BE2C (cell line): ENCODE measurements at regions not wholly inside any gene's neighbourhood (a gene's known extent, or its start where the extent isn't known, plus 50 kb on each side); places are given as distances from the start of the nearest gene placed in this dataset.

Experiments
- DNase-seq: peaks from one replicate; pipeline ENCODE4 v3.0.0-alpha.2; 2020
- H3K27me3 ChIP-seq: fragments of 250-450 bp; sonication (Bioruptor Pico); 2 replicates; pipeline ENCODE4 v1.5.1; 2020; ENCODE audit warnings: mild to moderate bottlenecking
- H3K36me3 ChIP-seq: fragments of 250-450 bp; sonication (Bioruptor Pico); 2 replicates; pipeline ENCODE4 v1.5.1; 2020; ENCODE audit warnings: mild to moderate bottlenecking
- H3K4me1 ChIP-seq: fragments of 250-450 bp; sonication (Bioruptor Pico); 2 replicates; pipeline ENCODE4 v1.5.1; 2020
- H3K4me3 ChIP-seq: 2 replicates; pipeline ENCODE4 v1.5.1; 2011; ENCODE audit warnings: low read depth, low read length
- H3K9me3 ChIP-seq: fragments of 250-450 bp; sonication (Bioruptor Pico); 2 replicates; pipeline ENCODE4 v1.5.1; 2020
- CTCF ChIP-seq: IDR thresholded peaks from 2 replicates; pipeline ENCODE4 v1.5.1; 2012; ENCODE audit warnings: mild to moderate bottlenecking, low read depth, low read length

- no peak overlapping the region for H3K4me3 ChIP-seq
- no peak for TF ChIP-seq CTCF
- H3K9me3 ChIP-seq: no peaks in the 10 kb centered on the region
- H3K36me3 ChIP-seq: no peaks in the 10 kb centered on the region
- no peaks in the 10 kb centered on the region for H3K4me1 ChIP-seq
- DNase-seq: no peak
- H3K27me3 ChIP-seq: no peaks in the 10 kb centered on the region
Observed at GRCh38 chr3:87363721-87364120, 87.3 kb upstream of the POU1F1 start.

- no peaks in the 10 kb centered on the region for H3K36me3 ChIP-seq
- H3K27me3 ChIP-seq: peaks cover 3% of the 10 kb centered on the region; the same call in 1 of the 2 replicates
- no peaks in the 10 kb centered on the region for H3K4me1 ChIP-seq
- no peak for DNase-seq
- H3K9me3 ChIP-seq: no peaks in the 10 kb centered on the region
- H3K4me3 ChIP-seq: no peak overlapping the region
- no peak for TF ChIP-seq CTCF
Observed at GRCh38 chr3:87361956-87362355, 85.6 kb upstream of the POU1F1 start.

DNA sequence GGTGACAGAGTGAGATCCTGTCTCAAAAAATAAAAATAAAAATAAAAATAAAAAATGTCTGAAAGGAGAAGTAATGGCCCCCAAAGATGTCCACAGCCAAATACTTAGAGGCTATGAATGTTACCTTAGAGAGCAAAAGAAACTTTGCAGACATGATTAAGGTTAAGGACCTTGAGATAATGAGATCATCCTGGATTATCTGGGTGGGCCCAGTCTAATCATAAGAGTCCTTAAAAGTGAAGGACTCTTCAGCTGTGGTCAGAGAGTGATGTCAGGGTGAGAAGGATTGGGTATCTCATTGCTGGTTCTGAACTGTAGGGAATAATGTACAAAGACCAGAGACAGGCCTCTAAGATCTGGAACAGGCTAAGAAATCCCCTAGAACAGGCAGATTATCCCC, 84.9 kb upstream of the POU1F1 start:
- no peak for DNase-seq
- Histone ChIP-seq H3K9me3 (no peaks in the 10 kb centered on the region), H3K4me1 (no peaks in the 10 kb centered on the region), H3K27me3 (peaks cover 3% of the 10 kb centered on the region; the same call in 1 of the 2 replicates), H3K36me3 (no peaks in the 10 kb centered on the region), H3K4me3 (no peak overlapping the region)
- TF ChIP-seq CTCF: no peak

- DNase-seq: no peak
- H3K9me3 ChIP-seq: no peaks in the 10 kb centered on the region
- no peak overlapping the region for H3K4me3 ChIP-seq
- TF ChIP-seq CTCF: no peak
- H3K4me1 ChIP-seq: no peaks in the 10 kb centered on the region
- no peaks in the 10 kb centered on the region for H3K36me3 ChIP-seq
- H3K27me3 ChIP-seq: peaks cover 3% of the 10 kb centered on the region; the same call in 1 of the 2 replicates
Observed at GRCh38 chr3:87359826-87360225, 83.4 kb upstream of the POU1F1 start.

- no peak for TF ChIP-seq CTCF
- no peaks in the 10 kb centered on the region for H3K4me1 ChIP-seq
- DNase-seq: no peak
Observed at GRCh38 chr3:87359025-87359424, 82.6 kb upstream of the POU1F1 start.

DNA sequence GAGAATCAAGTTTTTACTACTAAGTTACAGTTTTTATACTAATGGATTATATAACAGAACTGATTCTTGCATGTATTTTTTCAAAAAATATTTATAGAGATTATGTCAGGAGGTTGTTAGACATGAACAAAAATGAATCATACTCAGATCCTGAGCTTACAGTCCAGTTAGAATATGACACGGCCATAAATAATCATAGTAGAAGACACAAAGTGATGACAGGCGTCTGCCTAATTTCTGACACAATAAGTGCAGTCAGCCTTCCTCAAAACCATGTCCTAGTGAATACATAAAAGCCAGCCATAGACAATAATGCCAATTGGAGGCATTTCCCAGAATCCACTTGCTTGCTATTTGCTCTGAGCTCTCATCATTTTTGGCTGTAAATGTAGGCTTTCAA, 81.7 kb upstream of the POU1F1 start:
- no peak overlapping the region for H3K4me3 ChIP-seq
- peaks cover 3% of the 10 kb centered on the region; the same call in 1 of the 2 replicates for H3K27me3 ChIP-seq
- H3K36me3 ChIP-seq: no peaks in the 10 kb centered on the region
- TF ChIP-seq CTCF: no peak
- H3K9me3 ChIP-seq: no peaks in the 10 kb centered on the region
- H3K4me1 ChIP-seq: no peaks in the 10 kb centered on the region; the same call in 1 of the 2 replicates
- DNase-seq: no peak

More at GRCh38 chr3:87359025-87359424, 82.6 kb upstream of the POU1F1 start:
- H3K4me3 ChIP-seq: no peak overlapping the region
- H3K9me3 ChIP-seq: no peaks in the 10 kb centered on the region
- H3K27me3 ChIP-seq: peaks cover 3% of the 10 kb centered on the region; the same call in 1 of the 2 replicates
- H3K36me3 ChIP-seq: no peaks in the 10 kb centered on the region
